BLaER1 (cell line): ENCODE measurements at regions not wholly inside any gene's neighbourhood (a gene's known extent, or its start where the extent isn't known, plus 50 kb on each side); places are given as distances from the start of the nearest gene placed in this dataset.

ENCODE experiments used
- H3K27ac ChIP-seq: shearing (Covaris generic); formaldehyde crosslinking; 2 replicates; pipeline ENCODE4 v1.8.1; 2022
- H3K27me3 ChIP-seq: shearing (Covaris generic); formaldehyde crosslinking; 2 replicates; pipeline ENCODE4 v1.8.1; 2022
- H3K36me3 ChIP-seq: shearing (Covaris generic); formaldehyde crosslinking; 2 replicates; pipeline ENCODE4 v1.8.1; 2022
- H3K4me1 ChIP-seq: shearing (Covaris generic); formaldehyde crosslinking; 2 replicates; pipeline ENCODE4 v1.8.1; 2022
- H3K4me2 ChIP-seq: shearing (Covaris generic); formaldehyde crosslinking; 2 replicates; pipeline ENCODE4 v1.8.1; 2022
- H3K4me3 ChIP-seq: shearing (Covaris generic); formaldehyde crosslinking; 2 replicates; pipeline ENCODE4 v1.8.1; 2022
- H3K9ac ChIP-seq: shearing (Covaris generic); formaldehyde crosslinking; 2 replicates; pipeline ENCODE4 v1.8.1; 2022
- H3K9me3 ChIP-seq: shearing (Covaris generic); formaldehyde crosslinking; 2 replicates; pipeline ENCODE4 v1.8.1; 2022
- H4K20me1 ChIP-seq: shearing (Covaris generic); formaldehyde crosslinking; 2 replicates; pipeline ENCODE4 v1.8.1; 2022
- Cebpa-rat ChIP-seq: shearing (Covaris generic); IDR thresholded peaks from 2 replicates; pipeline ENCODE4 v1.8.1; 2022

DNA sequence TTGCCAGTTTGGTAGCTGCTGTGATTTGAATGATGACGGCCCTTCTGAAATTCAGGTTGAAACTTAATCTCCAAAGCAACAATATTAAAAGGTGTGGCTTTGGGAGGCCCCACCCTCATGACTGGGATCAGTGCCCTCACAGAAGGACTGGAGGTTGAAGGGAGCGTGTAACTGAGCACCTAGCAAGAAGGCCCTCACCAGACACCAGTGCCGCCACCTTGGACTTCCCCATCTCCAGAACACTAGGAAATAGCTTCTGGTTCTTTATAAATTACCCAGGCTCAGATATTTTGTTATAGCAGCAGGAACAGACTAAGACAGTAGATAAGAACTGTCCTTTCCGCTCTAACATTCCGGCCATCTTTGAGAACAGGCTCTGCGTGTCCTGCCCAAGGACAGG lies 243.1 kb downstream of the DLL1 start:
- Histone ChIP-seq H3K27ac (no peak overlapping the region), H4K20me1 (no peaks in the 10 kb centered on the region), H3K4me1 (no peaks in the 10 kb centered on the region), H3K27me3 (no peaks in the 10 kb centered on the region), H3K9me3 (no peaks in the 10 kb centered on the region), H3K9ac (no peak overlapping the region), H3K4me2 (no peak overlapping the region), H3K36me3 (no peaks in the 10 kb centered on the region), H3K4me3 (no peak overlapping the region)
- no peak for TF ChIP-seq Cebpa-rat

DNA sequence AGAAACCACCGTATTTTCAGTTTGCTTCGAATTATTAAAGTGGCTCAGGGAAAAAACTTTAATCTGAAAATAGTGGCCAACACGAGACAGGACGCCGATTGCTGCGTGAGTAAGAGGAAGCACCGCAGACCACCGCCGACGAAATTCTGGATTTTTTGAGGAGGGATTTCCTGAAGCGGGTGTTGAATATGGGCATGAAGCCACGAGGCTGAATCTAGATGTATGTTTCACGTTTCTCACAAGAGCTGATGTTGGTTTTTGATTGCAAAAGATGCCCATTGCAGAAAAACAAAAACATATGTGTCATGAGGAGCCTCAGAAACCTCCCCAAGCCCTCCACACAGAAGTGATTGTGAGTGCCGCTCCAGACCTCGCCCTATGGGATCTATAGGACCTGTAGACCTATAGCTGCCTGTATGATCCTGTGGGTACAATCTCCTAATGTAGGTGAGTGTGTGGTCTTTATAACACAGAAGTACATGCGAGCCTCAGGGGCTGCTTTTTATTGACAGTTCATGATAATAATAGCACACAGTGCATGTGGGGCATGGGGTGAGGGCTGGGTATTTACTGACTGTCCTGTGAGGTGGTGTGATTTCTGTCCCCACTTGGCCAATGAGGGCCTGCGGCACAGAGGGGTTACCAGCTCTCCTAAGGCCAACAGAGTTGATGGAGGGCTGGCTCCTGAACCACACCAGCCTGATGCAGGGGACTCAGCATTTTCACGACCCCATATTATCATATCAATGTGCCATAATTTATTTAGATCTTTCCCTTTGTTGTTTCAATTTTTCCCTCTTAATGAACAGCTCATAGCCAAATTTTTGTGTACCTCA lies 243.9 kb downstream of the DLL1 start:
- Histone ChIP-seq H3K9ac (no peak overlapping the region), H3K4me1 (no peaks in the 10 kb centered on the region), H3K27ac (no peak overlapping the region), H3K27me3 (no peaks in the 10 kb centered on the region), H3K4me2 (no peak overlapping the region), H3K4me3 (no peak overlapping the region), H3K36me3 (no peaks in the 10 kb centered on the region), H4K20me1 (no peaks in the 10 kb centered on the region), H3K9me3 (no peaks in the 10 kb centered on the region)
- no peak for TF ChIP-seq Cebpa-rat

GRCh38 chr6:170045981-170046667 lies 244.8 kb downstream of the DLL1 start:
- Histone ChIP-seq H3K27ac (no peak overlapping the region), H3K4me1 (no peaks in the 10 kb centered on the region), H3K9me3 (no peaks in the 10 kb centered on the region), H4K20me1 (no peaks in the 10 kb centered on the region), H3K27me3 (no peaks in the 10 kb centered on the region), H3K36me3 (no peaks in the 10 kb centered on the region), H3K4me3 (no peak overlapping the region), H3K4me2 (no peak overlapping the region), H3K9ac (no peak overlapping the region)
- no peak for TF ChIP-seq Cebpa-rat

- no peak overlapping the region for H3K4me2 ChIP-seq
- no peak overlapping the region for H3K4me3 ChIP-seq
- no peaks in the 10 kb centered on the region for H3K27me3 ChIP-seq
- H3K27ac ChIP-seq: no peak overlapping the region
- H3K36me3 ChIP-seq: no peaks in the 10 kb centered on the region
- no peaks in the 10 kb centered on the region for H3K9me3 ChIP-seq
- no peak overlapping the region for H3K9ac ChIP-seq
- H4K20me1 ChIP-seq: no peaks in the 10 kb centered on the region
- H3K4me1 ChIP-seq: no peaks in the 10 kb centered on the region
- no peak for TF ChIP-seq Cebpa-rat
Observed at GRCh38 chr6:170045563-170045960, 245.3 kb downstream of the DLL1 start.

GRCh38 chr6:170044836-170045562 lies 245.9 kb downstream of the DLL1 start:
- H3K36me3 ChIP-seq: no peaks in the 10 kb centered on the region
- H3K4me3 ChIP-seq: no peak overlapping the region
- no peak overlapping the region for H3K4me2 ChIP-seq
- no peak for TF ChIP-seq Cebpa-rat
- H3K9ac ChIP-seq: no peak overlapping the region
- H3K9me3 ChIP-seq: no peaks in the 10 kb centered on the region
- no peaks in the 10 kb centered on the region for H4K20me1 ChIP-seq
- no peaks in the 10 kb centered on the region for H3K4me1 ChIP-seq
- no peaks in the 10 kb centered on the region for H3K27me3 ChIP-seq
- no peak overlapping the region for H3K27ac ChIP-seq

GRCh38 chr6:170043881-170044790 lies 246.7 kb downstream of the DLL1 start:
- H3K9ac ChIP-seq: no peak overlapping the region
- no peaks in the 10 kb centered on the region for H4K20me1 ChIP-seq
- no peaks in the 10 kb centered on the region for H3K36me3 ChIP-seq
- H3K4me1 ChIP-seq: no peaks in the 10 kb centered on the region
- TF ChIP-seq Cebpa-rat: no peak
- H3K4me2 ChIP-seq: no peak overlapping the region
- no peaks in the 10 kb centered on the region for H3K27me3 ChIP-seq
- no peak overlapping the region for H3K4me3 ChIP-seq
- no peak overlapping the region for H3K27ac ChIP-seq
- H3K9me3 ChIP-seq: no peaks in the 10 kb centered on the region

- no peaks in the 10 kb centered on the region for H3K9me3 ChIP-seq
- H3K4me1 ChIP-seq: peaks cover 5% of the 10 kb centered on the region; the same call in 1 of the 2 replicates
- H3K36me3 ChIP-seq: no peaks in the 10 kb centered on the region
- H3K27ac ChIP-seq: no peak overlapping the region
- no peak for TF ChIP-seq Cebpa-rat
- H3K4me2 ChIP-seq: no peak overlapping the region
- H3K9ac ChIP-seq: no peak overlapping the region
- H4K20me1 ChIP-seq: no peaks in the 10 kb centered on the region
- H3K4me3 ChIP-seq: no peak overlapping the region
- no peaks in the 10 kb centered on the region for H3K27me3 ChIP-seq
Observed at GRCh38 chr6:170043150-170043819, 247.6 kb downstream of the DLL1 start.

- Histone ChIP-seq H3K27me3 (no peaks in the 10 kb centered on the region), H3K36me3 (no peaks in the 10 kb centered on the region), H3K4me3 (no peak overlapping the region), H3K4me1 (peaks cover 5% of the 10 kb centered on the region; the same call in 1 of the 2 replicates), H3K4me2 (no peak overlapping the region), H3K9ac (no peak overlapping the region), H3K27ac (no peak overlapping the region), H4K20me1 (no peaks in the 10 kb centered on the region), H3K9me3 (no peaks in the 10 kb centered on the region)
- TF ChIP-seq Cebpa-rat: no peak
Observed at GRCh38 chr6:170042596-170043118, 248.2 kb downstream of the DLL1 start.
